CD4-positive, alpha-beta T cell treated with Interleukin-1 beta for 1 hour (primary cell): ENCODE measurements at regions not wholly inside any gene's neighbourhood (a gene's known extent, or its start where the extent isn't known, plus 50 kb on each side); places are given as distances from the start of the nearest gene placed in this dataset.
"Not testable (repeated sequence)": the region's sequence is repeated elsewhere in the genome, so short reads cannot be mapped to it uniquely, and the experiment has no call there.

Experiments
- DNase-seq, 2 donors: peaks; one replicate each; pipeline ENCODE4 v3.0.0-alpha.2; 2020 to 2022

DNA sequence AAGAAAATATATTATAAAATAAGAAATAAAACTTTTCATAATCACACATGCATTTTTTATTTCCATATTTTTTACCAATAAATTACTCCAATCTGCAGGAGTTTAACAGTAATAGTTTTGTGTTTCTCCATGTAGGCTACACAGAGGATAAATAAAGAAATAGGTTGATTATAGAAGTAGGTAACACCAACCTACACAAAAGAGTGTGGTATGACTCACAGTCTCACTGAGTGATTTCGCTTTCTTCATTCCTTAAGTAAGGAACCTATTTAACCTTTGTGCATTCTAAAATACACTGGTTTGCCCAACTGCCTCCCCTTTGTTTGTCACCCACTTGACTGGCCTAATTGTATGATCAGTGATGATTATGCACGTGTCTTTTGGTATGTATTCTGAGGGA, 244.2 kb upstream of the RIMS1 start:
- no peak for DNase-seq

DNA sequence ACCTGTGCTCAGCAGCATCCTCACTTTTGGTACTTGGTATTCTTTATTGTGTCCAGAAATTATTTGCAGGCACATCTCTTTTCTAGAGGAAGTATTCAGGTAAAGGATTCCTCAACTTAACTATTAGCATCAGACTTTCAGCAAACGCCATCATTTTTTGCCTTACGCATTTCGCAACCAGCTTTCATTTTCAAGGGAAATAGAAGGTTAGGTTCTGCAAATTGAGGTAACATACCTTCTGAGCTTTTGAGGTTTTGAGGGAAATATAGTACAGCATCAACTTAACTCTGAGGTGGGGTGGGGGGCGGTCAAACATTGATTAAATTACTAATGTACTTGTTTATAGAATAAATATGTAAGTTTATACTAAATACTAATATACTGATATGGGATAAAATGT, 243.6 kb upstream of the RIMS1 start:
- no peak for DNase-seq

DNA sequence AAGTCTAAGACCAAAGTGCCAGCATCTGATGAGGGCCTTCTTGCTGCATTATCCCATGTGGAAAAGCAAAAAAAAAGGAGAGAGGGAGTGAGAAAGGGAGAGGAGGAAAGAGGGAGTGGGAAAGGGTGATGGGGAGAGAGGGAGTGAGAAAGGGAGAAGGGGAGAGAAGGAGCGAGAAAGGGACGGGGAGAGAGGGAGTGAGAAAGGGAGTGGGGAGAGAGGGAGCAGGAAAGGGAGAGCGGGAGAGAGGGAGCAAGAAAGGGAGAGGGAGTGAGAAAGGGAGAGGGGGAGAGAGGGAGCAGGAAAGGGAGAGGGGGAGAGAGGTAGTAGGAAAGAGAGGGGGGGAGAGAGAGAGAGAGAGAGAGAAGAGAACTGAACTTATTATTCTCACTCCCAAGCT, 241.1 kb upstream of the RIMS1 start:
- no peak for DNase-seq

DNA sequence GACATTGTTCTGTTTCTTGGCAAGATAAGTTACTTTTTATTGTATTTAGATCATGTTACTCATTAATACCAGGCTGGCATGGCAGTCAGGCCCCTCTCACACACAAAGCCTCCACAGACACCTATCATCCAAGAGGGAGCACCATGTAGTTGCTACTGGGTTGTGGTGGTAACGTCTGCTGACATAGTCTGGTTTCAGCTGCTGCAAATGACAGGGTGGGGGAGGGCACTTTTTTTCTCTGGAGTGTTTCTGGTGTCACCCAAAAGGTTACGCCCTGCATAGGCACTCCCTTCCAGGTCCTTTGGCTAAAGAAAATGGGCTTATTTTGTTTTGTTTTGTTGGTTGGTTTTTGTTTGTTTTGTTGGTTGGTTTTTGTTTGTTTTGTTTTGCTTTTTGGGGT, 236.4 kb upstream of the RIMS1 start:
- no peak for DNase-seq

DNA sequence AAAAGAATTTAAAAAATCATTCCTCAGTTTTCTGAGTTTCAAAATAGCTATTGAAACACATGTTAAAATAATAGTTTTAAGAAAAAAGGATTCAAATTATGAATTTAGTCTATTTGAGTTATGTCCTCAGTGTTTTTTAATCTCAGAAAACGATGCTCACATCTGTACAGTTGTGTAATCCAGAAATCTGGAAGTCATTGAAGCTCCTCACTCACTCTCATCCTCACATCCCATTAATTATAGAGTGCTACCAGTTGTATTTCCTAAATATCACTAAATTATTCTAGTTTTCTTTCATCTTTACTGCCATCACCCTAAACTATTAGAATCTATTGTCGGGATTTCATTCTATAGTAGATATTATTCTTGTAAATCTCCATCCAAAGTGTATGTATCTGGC, 234.7 kb upstream of the RIMS1 start:
- DNase-seq = no peak

DNA sequence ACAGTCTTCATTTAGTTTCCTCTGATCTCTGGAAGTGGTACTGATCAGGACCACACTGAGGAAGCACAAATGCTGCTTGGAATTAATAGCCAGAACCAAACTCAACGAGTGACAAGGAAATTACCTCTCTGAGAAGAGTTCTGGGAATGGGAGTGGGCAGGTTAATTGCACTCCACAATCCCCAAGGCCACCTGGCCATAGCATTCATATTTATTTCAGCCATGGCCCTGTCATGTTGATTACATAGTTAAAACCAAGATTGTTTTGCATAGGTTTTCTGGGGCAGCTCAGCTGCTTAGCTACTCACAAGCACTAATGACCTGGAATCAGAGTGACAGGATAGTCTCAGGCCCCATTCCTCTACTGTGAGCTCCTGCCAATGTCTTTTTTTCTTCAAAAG, 230.2 kb upstream of the RIMS1 start:
- DNase-seq = no peak

DNA sequence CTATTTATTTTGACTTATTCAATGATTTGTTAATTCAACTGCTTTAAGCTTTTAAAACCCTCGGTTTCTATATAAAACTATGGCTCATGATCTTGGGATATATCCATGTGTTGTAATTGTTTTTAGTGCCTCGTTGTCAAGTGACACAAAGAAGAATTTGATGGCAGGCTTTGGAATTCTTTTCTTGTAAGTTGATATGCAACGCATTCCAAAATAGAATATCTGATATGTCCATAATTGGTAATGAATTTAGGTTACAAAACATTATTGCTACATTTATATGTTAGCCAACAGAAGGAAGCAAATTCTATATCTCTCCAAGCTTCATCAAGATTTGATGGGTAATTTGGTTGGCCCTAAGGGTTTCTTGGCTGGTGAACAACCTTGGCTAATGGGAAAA, 220.4 kb upstream of the RIMS1 start:
- no peak for DNase-seq

DNA sequence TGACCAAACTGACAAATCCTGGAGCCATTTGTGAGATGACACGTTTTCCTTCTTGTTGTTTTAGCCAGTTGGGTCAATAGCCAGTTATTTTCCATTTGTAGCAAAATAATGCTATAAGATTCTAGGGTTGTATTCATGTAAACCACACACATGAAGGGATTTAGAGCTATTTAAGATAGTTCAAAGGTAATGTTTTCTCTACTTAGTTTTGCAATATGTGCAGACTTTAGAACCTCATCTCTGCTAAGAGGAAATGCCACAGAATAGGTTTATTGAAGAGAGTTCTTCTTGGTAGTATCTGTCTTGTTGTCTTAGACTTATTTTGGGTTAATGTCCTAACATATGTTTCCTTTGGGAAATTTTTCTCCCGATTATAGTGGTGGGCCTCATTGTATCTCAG, 213.5 kb upstream of the RIMS1 start:
- DNase-seq = no peak

DNA sequence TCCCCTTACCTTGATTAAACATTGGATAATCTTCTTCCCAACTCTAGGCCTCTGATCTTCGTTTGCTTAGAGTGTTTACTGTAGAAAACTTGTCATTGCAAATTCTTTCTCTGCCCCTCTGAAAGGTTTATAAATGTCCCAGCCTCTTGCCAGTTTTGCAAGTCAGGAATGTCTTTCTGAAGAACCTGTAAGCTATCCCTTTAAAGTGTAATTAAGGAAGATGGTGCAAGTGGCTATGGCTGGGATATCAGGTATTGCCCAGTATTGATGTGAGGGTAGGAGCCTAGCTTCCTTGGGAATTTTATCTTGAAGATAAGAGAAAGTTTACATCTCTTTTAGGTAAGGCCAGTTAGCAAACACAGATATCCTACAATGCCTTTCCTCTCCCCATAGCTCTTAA, 211.0 kb upstream of the RIMS1 start:
- DNase-seq = no peak

DNA sequence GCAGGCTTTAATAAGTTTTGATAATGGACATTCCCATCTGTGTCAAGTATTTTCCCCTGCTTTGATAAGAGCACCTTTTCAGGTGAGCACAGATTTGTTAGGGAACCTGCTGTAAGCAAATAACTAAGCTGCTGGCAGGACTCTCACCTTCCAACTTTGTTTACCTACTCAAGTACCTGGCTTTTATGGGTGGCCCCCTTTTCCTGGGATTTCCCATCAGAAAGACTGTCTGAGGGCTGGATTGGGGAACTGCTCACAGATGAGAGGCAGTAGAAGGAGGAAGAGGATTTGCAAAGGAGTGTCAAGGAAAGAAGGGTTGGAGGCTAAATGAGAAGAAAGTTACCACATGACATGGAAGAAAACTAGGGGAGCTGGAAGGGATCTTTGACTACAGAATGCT, 210.1 kb upstream of the RIMS1 start:
- no peak for DNase-seq

DNA sequence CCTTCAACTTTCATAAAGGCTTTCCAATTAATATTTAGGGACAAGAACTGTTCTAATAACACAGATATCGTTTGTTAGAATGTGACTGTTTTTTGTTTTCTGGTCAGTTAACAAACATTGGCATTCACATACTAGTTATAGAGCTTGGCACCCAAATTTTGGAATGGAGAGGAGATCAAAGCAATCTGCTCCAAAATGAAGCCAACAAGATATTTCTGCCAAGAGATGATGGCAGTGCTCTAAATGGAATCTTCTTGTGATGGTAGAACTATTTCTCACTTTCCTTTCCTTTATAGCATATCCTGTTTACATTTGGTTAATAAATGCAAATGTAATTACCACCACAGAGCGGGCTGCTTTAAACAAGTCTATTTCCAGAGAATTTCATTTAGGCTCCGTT, 208.3 kb upstream of the RIMS1 start:
- DNase-seq = no peak

DNA sequence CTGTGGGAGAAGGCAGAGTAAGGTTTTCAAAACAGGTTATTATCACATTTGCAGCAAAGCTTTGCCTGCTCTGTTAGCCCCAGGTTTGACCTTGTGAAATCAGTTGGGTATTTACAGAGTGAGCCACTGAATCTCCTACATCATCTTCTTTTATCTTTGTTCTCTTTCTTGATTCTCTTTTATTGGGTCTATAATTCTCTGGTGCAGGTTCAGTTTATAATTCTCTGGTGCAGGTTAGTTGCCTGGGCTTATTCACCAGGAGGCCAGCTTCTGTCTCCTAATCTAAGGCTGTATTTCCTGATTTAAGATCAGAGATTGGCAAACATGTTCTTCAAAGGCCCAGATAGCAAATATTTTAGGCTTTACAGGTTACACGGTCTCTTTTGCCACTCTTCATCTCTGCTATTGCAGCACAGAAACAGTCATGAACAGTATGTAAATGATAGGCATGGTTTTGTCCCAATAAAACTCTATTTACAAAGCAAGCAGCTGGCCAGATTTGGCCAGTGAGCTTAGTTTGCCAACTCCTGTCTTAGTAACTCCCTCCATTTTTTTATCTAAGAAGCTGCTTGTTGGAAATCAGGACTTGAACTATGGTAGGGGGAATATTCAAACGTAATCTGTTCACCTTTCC, 205.0 kb upstream of the RIMS1 start:
- DNase-seq = no peak

DNA sequence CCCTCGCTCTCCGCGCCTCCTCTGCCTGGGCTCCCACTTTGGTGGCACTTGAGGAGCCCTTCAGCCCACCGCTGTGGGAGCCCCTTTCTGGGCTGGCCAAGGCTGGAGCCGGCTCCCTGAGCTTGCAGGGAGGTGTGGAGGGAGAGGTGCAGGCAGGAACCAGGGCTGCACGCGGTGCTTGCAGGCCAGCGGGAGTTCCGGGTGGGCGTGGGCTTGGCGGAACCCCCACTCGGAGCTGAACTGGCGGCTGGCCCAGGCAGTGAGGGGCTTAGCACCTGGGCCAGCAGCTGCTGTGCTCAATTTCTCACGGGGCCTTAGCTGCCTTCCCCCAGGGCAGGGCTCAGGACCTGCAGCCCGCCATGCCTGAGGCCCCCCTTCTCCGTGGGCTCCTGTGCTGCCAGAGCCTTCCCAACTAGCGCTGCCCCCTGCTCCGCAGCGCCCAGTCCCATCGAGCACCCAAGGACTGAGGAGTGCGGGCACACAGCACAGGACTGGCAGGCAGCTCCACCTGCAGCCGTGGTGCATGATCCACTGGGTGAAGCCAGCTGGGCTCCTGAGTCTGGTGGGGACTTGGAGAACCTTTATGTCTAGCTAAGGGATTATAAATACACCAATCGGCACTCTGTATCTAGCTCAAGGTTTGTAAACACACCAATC, 200.2 kb upstream of the RIMS1 start:
- not testable (repeated sequence) for DNase-seq

DNA sequence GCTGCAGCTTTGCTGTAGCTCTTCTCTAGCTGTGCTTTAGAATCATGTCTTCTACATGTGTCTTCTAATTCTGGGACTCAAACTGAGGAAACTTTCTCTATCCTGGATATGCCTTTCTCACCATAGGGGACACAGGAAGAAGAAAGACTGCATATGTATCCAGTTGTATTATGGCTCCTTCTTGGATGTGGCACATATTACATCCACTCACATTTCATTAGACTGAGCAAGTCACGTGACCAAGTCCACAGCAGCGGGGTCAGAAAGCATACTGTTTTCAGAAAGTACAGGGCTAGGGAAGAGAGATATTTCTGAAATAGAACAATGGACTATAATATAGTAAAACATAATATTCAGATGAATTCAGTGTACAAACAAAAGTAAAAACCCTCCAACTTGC, 187.6 kb upstream of the RIMS1 start:
- DNase-seq = no peak

DNA sequence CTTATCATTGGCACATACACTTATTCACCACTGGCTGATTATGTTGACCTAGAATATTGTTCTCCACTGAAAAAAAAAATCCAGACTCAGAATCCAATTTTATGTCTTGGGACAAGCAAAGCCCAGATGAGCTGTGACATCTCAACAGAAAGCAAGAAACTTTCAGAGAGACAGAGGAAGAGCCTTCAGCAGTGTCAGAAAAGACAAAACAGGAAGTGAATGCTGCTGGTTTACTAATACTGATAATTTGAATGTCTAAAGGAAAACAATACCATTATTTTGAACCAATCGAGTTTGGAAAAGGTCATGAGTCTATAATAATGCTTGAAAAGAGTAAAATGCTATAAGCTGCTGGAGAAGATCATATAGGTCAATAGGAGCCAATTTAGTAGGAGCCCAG, 179.8 kb upstream of the RIMS1 start:
- no peak for DNase-seq

DNA sequence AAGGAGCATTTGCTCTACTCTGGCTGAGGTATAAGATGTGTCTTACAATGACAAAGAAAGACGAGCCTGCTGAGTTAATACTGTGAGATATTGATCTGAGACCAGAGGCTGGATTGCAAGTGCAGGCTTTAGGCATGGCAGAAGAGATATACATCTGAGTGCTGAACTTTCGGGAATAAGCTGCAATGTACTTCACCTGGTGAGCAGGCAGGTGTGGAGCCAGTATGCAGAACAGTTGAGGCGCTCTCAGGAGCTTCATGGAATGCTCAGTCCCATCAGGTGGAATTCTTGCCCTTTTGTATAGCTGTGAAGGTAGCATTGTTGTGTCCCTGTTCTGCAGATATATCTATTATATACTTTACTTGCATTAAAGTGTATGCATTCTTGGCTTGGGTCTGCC, 179.3 kb upstream of the RIMS1 start:
- no peak for DNase-seq

DNA sequence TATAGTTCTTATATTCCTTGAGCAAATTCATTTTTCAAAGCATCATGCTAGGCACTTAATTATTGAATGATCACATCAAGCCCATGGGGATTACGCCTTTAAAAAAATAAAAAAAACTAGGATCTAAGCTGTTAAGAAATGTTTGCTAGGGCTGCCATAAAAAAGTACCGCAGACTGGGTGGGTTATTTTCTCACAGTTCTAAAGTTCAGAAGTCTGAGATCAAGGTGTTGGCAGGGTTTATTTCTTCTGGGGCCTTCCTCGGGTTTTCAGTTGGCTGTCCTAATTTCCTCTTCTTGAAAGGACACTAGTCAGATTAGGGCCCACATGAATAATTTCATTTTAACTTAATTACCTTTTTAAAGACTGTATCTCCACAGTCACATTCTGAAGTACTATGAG, 165.6 kb upstream of the RIMS1 start:
- no peak for DNase-seq

DNA sequence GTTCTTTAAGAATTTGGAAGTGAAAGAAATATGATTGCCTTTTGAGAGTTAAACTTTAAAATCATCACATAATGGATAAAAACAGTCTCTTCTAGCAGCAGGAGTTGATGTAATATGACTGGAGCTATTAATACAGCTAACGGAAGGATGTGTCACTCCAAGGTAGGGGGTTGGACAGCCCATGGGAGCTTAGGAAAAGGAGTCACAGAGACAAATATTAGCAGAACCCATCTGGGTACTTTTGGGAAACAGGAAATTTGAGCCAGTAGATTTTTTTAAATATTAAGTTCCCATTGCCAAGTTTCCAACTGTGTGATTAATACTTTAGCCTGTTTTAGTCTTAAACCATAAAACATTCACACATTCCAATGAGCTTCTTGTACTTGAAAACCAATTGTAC, 164.7 kb upstream of the RIMS1 start:
- DNase-seq = no peak

DNA sequence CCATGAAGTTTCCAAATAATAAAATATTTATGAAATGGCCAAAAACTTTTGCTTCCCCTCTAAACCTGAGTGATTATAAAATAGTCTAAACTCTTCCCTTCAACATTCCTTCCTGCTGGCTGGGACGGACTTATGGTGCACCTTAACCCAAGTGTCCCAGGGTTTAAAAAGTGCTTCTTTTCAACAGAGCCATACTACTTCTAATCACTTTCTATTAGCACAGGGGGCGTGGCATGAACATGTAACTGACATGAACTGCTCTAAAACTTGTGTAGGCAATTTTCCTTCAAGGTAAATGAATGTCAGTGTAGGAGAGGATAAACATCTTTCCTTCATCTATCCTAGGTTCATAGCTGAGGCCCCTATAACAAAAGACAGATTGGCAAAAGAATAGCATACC, 163.6 kb upstream of the RIMS1 start:
- no peak for DNase-seq

DNA sequence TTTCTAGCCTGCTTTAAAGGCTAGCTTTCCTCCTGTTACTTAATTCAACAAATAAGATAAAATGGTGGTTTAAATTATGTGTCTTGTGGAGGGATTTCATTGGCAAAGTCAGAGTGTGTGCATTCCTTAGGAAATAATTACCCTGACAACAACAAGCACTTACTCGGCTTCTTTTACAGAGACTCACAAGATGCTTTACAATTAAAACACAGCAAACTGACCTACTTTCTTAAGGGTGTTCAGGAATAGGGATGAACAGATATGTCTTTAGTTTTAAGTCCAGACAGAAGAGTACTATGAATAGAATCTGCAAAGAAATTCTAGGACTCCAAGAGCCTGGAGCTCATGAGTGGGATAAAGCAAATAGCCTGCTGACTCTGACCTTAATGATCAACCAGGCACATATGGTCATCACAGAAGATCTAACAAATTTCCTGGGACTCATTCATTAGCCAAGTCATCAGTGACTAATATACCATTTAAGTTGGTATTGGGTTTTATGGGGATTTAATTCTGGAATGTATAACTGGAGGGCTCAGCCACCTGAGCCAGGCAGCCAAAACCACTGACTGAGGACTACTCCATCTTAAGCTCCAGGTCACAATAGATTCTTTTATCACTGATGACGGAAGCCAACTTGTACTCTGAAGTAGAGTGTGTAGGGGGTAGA, 161.8 kb upstream of the RIMS1 start:
- DNase-seq = no peak

DNA sequence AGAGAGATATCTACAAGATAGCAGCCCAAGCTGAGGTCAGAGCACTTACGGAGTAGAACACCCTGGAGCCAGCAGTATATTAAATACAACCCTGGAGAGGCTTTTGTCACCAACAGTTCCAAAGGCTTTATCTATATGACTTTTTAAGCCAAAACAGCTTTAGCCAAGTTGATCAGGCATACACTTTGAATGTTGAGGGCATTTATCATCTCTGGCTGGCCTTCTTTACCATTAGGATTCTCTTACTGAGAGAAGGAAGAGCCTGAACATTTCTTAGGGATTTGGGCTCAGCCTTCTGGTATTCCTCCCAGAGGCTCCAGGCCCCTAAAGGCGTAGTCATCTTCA, 161.3 kb upstream of the RIMS1 start:
- DNase-seq = no peak

DNA sequence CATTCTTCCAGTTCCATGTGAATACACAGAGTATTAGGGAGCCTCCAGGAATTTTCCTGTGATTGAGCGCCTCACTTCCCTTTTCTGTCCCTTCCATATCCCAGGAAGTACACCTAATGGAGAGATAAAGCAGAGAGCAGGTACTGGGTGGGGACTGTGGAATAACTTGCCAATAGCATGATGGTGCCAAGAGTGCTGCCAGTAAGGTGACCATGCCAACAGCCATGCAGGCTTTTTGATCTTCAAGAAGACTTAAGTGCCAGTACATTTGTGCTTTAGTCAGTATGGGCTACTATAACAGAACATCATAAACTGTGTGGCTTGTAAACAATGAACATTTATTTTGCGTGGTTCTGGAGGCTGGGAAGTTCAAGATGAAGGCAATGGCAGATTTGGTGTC, 160.2 kb upstream of the RIMS1 start:
- DNase-seq = no peak

DNA sequence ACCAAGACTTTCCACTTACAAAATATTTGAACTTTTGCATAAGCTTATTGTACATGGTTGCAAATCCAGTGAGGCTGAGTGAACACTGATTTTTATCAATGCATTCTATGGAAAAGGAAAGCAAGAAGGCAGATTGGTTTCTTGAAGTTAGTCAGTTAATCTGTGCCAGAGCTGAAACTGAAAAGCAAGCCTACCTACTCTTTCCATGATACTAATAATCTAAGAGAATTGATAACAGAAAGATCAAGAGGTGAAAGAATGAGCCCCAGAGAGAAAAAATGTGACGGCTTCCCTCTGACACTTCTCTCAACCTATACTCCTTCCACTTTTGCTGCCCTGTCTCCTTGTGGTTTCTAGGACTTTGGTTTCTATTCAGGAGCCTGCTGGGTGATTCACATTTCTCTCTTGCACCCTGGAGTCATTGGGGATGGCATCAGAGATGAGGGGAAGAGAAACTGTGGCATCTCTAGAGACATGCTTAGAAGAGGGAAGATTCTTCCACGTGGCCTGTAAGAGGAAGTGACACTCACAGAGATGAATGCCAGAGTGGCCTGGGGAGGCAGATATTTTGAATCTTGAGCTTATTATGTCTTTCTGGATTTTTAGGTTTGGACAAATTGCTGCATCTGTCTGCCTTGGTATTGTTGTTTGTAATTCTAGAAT, 158.6 kb upstream of the RIMS1 start:
- DNase-seq = no peak

DNA sequence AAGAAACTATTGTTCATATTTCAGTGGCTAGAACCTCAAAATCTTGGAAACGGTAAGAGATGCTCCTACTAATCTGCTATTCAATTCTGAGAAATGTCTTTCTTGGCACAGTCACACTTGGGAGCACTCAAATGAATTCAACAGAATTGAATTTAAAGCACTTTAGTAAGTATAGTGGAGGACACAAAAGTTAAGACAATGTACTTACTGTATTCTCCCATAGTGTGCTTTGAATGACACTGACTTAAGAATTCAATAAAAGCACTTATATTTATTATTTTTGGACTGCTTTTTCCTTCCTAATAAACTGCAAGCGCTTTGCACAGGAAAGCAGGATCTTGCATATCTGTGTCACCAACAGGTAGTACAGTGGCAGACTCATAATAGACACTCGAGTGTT, 156.1 kb upstream of the RIMS1 start:
- no peak for DNase-seq
